GM23338 (cell line): ENCODE measurements at regions not wholly inside any gene's neighbourhood (a gene's known extent, or its start where the extent isn't known, plus 50 kb on each side); places are given as distances from the start of the nearest gene placed in this dataset.
"Not testable (repeated sequence)": the region's sequence is repeated elsewhere in the genome, so short reads cannot be mapped to it uniquely, and the experiment has no call there.

ENCODE experiments used
- ATAC-seq: fragments of 200-7000 bp; cut with Tn5 transposase; 3 replicates; pipeline ENCODE4 v1.9.1; 2020
- DNase-seq: peaks from one replicate; pipeline ENCODE4 v3.0.0-alpha.2; 2015; ENCODE audit warnings: low spot score
- H2AFZ ChIP-seq: fragments of 200-600 bp; sonication (generic); 2 replicates; pipeline ENCODE4 v1.8.0; 2016; ENCODE audit warnings: antibody characterized with exemption, mild to moderate bottlenecking, moderate library complexity
- H3F3A ChIP-seq: fragments of 200-600 bp; sonication (generic); replicated peaks from 2 replicates; pipeline ENCODE4 v1.8.0; 2017; ENCODE audit warnings: antibody characterized with exemption, mixed run types, low read depth
- H3K27ac ChIP-seq: fragments of 200-600 bp; sonication (generic); 2 replicates; pipeline ENCODE4 v1.6.1; 2016; ENCODE audit warnings: low read depth
- H3K27me3 ChIP-seq: fragments of 200-600 bp; sonication (generic); 2 replicates; pipeline ENCODE4 v1.8.0; 2016; ENCODE audit warnings: mild to moderate bottlenecking, mixed run types, moderate library complexity; ENCODE audit not compliant: insufficient read depth
- H3K36me3 ChIP-seq: fragments of 200-600 bp; sonication (generic); 2 replicates; pipeline ENCODE4 v1.8.0; 2016; ENCODE audit warnings: mild to moderate bottlenecking; ENCODE audit not compliant: insufficient read depth
- H3K4me1 ChIP-seq: fragments of 200-600 bp; sonication (generic); 2 replicates; pipeline ENCODE4 v1.8.0; 2016; ENCODE audit warnings: mild to moderate bottlenecking, moderate library complexity; ENCODE audit not compliant: insufficient read depth
- H3K4me2 ChIP-seq: fragments of 200-600 bp; sonication (generic); 2 replicates; pipeline ENCODE4 v1.7.1; 2017; ENCODE audit warnings: mixed run types
- H3K4me3 ChIP-seq: fragments of 200-600 bp; sonication (generic); 2 replicates; pipeline ENCODE4 v1.6.1; 2016; ENCODE audit warnings: mixed run types
- H3K79me2 ChIP-seq: fragments of 200-600 bp; sonication (generic); replicated peaks from 2 replicates; pipeline ENCODE4 v1.8.0; 2017; ENCODE audit warnings: mild to moderate bottlenecking; ENCODE audit not compliant: insufficient read depth
- H3K9me2 ChIP-seq: fragments of 200-600 bp; sonication (generic); 2 replicates; pipeline ENCODE4 v1.8.0; 2017; ENCODE audit not compliant: insufficient read depth
- H4K20me1 ChIP-seq: fragments of 200-600 bp; sonication (generic); replicated peaks from 2 replicates; pipeline ENCODE4 v1.8.0; 2017; ENCODE audit warnings: mild to moderate bottlenecking; ENCODE audit not compliant: insufficient read depth
- H3K27ac Mint-ChIP-seq: 2 replicates; pipeline ENCODE4 v1.8.0; 2020; ENCODE audit warnings: inconsistent platforms, mild to moderate bottlenecking, moderate library complexity, mixed read lengths
- H3K27me3 Mint-ChIP-seq: 3 replicates; pipeline ENCODE4 v1.8.0; 2022; ENCODE audit warnings: low read depth, mild to moderate bottlenecking, moderate library complexity, mixed read lengths, inconsistent platforms; ENCODE audit not compliant: insufficient read depth, poor library complexity
- H3K36me3 Mint-ChIP-seq: 3 replicates; pipeline ENCODE4 v1.8.0; 2021; ENCODE audit warnings: low read depth, mild to moderate bottlenecking, inconsistent platforms, moderate library complexity, mixed read lengths
- H3K4me1 Mint-ChIP-seq: 3 replicates; pipeline ENCODE4 v1.8.0; 2020; ENCODE audit warnings: mild to moderate bottlenecking, inconsistent platforms, mixed read lengths
- H3K4me3 Mint-ChIP-seq: 3 replicates; pipeline ENCODE4 v1.8.0; 2021; ENCODE audit warnings: moderate library complexity, mild to moderate bottlenecking, inconsistent platforms, mixed read lengths
- H3K9me3 Mint-ChIP-seq: 3 replicates; pipeline ENCODE4 v1.8.0; 2020; ENCODE audit warnings: moderate library complexity, mild to moderate bottlenecking, inconsistent platforms, mixed read lengths
- CREB1 ChIP-seq: fragments of 250-450 bp; sonication (Bioruptor Pico); IDR thresholded peaks from 2 replicates; pipeline ENCODE4 v1.5.0; 2020; ENCODE audit warnings: low read depth, mild to moderate bottlenecking, moderate library complexity
- EZH2phosphoT487 ChIP-seq: fragments of 200-600 bp; sonication (generic); IDR thresholded peaks from one replicate; pipeline ENCODE4 v1.8.1; 2018; ENCODE audit warnings: antibody characterized with exemption; ENCODE audit not compliant: unreplicated experiment
- JUNB ChIP-seq: IDR thresholded peaks from one replicate; pipeline ENCODE4 v1.6.1; 2016; ENCODE audit warnings: antibody characterized with exemption; ENCODE audit not compliant: unreplicated experiment
- NANOG ChIP-seq: IDR thresholded peaks from 2 replicates; pipeline ENCODE4 v1.6.1; 2016; ENCODE audit warnings: antibody characterized with exemption, borderline replicate concordance
- ZNF114 ChIP-seq: fragments of 250-450 bp; sonication (Bioruptor Pico); IDR thresholded peaks from 2 replicates; pipeline ENCODE4 v1.5.0; 2020; ENCODE audit warnings: mild to moderate bottlenecking, moderate library complexity
- ZNF331 ChIP-seq: fragments of 250-450 bp; sonication (Bioruptor Pico); IDR thresholded peaks from 2 replicates; pipeline ENCODE4 v1.5.0; 2020; ENCODE audit warnings: low read depth, mild to moderate bottlenecking, moderate library complexity
- TF ChIP-seq, protein P1 (sequence below), 2 experiments: fragments of 200-600 bp in 1 of 2; sonication (generic) in 1 of 2; conservative IDR thresholded peaks; 2 replicates each; pipeline versions ENCODE4 v1.5.1 to v1.6.1; 2016 to 2017; ENCODE audit warnings: antibody characterized with exemption in 2 of 2, low read depth in 2 of 2, mild to moderate bottlenecking in 2 of 2, moderate library complexity in 1 of 2
- TF ChIP-seq, protein P2 (sequence below): IDR thresholded peaks from one replicate; pipeline ENCODE4 v1.6.1; 2018; ENCODE audit warnings: antibody characterized with exemption; ENCODE audit not compliant: unreplicated experiment

DNA sequence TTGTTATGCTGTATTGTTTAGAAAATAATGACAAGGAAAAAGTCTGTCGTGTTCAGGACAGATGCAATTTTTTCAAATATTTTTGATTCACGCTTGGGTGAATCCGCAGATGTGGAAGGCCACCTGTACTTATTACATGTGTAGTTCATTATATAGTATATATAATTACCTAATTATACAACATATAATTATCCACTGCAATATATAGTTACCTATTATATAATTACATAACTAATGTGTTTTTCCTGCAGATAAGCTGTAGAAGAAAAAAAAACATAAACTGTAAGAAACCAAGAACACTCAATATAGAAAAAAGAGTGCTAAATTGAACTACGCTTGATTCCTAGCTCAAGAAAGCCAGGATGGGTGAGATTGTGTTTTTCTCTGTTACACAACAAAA, 93.6 kb upstream of the RANBP3L start:
- no peaks in the 10 kb centered on the region for H3K36me3 Mint-ChIP-seq
- H3K79me2 ChIP-seq: no peaks in the 10 kb centered on the region
- no peaks in the 10 kb centered on the region for H3K36me3 ChIP-seq
- H3K27me3 ChIP-seq: no peaks in the 10 kb centered on the region
- no peak overlapping the region for H3K4me2 ChIP-seq
- H2AFZ ChIP-seq: no peak overlapping the region
- peaks cover 3% of the 10 kb centered on the region for H3K27me3 Mint-ChIP-seq
- H3K27ac Mint-ChIP-seq: no peak overlapping the region
- ATAC-seq (no peak), DNase-seq (no peak)
- TF ChIP-seq ZNF114: no peak
- no peaks in the 10 kb centered on the region for H3K9me2 ChIP-seq
- H3F3A ChIP-seq: no peaks in the 10 kb centered on the region
- H3K4me1 Mint-ChIP-seq: peaks cover 9% of the 10 kb centered on the region
- no peaks in the 10 kb centered on the region for H4K20me1 ChIP-seq
- H3K9me3 Mint-ChIP-seq: no peaks in the 10 kb centered on the region
- no peak overlapping the region for H3K27ac ChIP-seq
- H3K4me1 ChIP-seq: no peaks in the 10 kb centered on the region
- H3K4me3 ChIP-seq: no peak overlapping the region
- H3K4me3 Mint-ChIP-seq: no peak overlapping the region

DNA sequence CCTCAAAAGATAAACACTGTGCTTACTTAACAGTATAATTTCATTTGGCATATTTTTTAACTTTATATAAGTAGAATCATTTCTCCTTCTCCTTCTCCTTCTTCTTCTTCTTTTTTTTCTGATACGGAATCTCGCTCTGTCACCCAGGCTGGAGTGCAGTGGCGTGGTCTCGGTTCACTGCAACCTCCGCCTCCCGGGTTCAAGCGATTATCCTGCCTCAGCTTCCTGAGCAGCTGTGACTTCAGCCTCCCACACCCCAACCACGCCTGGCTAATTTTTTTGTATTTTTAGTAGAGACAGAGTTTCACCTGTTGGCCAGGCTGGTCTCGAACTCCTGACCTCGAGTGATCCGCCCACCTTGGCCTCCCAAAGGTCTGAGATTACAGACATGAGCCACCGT, 94.2 kb upstream of the RANBP3L start:
- not testable (repeated sequence) for H3K27ac Mint-ChIP-seq, H3K27ac ChIP-seq, H3K4me1 Mint-ChIP-seq

DNA sequence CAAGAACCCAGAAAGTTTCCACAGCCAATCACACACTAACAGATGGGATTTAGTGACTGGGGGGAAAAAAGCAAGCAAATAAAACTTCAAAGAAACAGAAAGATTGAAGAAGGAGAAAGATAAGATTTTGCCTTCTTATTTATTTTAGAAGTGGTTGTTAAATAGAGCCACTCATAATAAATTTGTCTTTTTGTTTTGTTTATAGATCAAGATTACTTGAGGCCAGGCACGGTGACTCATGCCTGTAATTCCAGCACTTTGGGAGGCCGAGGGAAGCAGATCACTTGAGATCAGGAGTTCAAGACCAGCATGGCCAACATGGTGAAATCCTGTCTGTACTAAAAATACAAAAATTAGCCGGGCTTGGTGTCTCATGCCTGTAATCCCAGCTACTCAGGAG, 94.9 kb upstream of the RANBP3L start:
- no peak overlapping the region for H3K27ac ChIP-seq
- H3K4me1 ChIP-seq: no peaks in the 10 kb centered on the region
- H3K27me3 ChIP-seq: no peaks in the 10 kb centered on the region
- H3F3A ChIP-seq: no peaks in the 10 kb centered on the region
- ATAC-seq: no peak
- no peak overlapping the region for H3K4me3 Mint-ChIP-seq
- H3K4me3 ChIP-seq: no peak overlapping the region
- no peaks in the 10 kb centered on the region for H3K36me3 Mint-ChIP-seq
- H4K20me1 ChIP-seq: no peaks in the 10 kb centered on the region
- no peaks in the 10 kb centered on the region for H3K79me2 ChIP-seq
- H3K4me1 Mint-ChIP-seq: peaks cover 10% of the 10 kb centered on the region
- no peak overlapping the region for H2AFZ ChIP-seq
- H3K27me3 Mint-ChIP-seq: no peaks in the 10 kb centered on the region
- H3K9me3 Mint-ChIP-seq: no peaks in the 10 kb centered on the region
- H3K27ac Mint-ChIP-seq: no peak overlapping the region
- no peaks in the 10 kb centered on the region for H3K36me3 ChIP-seq
- no peak overlapping the region for H3K4me2 ChIP-seq
- DNase-seq: no peak
- no peaks in the 10 kb centered on the region for H3K9me2 ChIP-seq
- TF ChIP-seq, protein P1, sequence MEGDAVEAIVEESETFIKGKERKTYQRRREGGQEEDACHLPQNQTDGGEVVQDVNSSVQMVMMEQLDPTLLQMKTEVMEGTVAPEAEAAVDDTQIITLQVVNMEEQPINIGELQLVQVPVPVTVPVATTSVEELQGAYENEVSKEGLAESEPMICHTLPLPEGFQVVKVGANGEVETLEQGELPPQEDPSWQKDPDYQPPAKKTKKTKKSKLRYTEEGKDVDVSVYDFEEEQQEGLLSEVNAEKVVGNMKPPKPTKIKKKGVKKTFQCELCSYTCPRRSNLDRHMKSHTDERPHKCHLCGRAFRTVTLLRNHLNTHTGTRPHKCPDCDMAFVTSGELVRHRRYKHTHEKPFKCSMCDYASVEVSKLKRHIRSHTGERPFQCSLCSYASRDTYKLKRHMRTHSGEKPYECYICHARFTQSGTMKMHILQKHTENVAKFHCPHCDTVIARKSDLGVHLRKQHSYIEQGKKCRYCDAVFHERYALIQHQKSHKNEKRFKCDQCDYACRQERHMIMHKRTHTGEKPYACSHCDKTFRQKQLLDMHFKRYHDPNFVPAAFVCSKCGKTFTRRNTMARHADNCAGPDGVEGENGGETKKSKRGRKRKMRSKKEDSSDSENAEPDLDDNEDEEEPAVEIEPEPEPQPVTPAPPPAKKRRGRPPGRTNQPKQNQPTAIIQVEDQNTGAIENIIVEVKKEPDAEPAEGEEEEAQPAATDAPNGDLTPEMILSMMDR (conservative IDR thresholded peaks at IDR 0.05; ENCODE audit: low read depth in 2 of 2): no peak
- TF ChIP-seq CREB1 (CRISPR knock-in tag) (no peak), JUNB (no peak), NANOG (no peak), ZNF114 (no peak), EZH2phosphoT487 (no peak), ZNF331 (no peak)
- TF ChIP-seq, protein P2, sequence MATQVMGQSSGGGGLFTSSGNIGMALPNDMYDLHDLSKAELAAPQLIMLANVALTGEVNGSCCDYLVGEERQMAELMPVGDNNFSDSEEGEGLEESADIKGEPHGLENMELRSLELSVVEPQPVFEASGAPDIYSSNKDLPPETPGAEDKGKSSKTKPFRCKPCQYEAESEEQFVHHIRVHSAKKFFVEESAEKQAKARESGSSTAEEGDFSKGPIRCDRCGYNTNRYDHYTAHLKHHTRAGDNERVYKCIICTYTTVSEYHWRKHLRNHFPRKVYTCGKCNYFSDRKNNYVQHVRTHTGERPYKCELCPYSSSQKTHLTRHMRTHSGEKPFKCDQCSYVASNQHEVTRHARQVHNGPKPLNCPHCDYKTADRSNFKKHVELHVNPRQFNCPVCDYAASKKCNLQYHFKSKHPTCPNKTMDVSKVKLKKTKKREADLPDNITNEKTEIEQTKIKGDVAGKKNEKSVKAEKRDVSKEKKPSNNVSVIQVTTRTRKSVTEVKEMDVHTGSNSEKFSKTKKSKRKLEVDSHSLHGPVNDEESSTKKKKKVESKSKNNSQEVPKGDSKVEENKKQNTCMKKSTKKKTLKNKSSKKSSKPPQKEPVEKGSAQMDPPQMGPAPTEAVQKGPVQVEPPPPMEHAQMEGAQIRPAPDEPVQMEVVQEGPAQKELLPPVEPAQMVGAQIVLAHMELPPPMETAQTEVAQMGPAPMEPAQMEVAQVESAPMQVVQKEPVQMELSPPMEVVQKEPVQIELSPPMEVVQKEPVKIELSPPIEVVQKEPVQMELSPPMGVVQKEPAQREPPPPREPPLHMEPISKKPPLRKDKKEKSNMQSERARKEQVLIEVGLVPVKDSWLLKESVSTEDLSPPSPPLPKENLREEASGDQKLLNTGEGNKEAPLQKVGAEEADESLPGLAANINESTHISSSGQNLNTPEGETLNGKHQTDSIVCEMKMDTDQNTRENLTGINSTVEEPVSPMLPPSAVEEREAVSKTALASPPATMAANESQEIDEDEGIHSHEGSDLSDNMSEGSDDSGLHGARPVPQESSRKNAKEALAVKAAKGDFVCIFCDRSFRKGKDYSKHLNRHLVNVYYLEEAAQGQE: no peak

More for the DNA sequence above, 94.2 kb upstream of the RANBP3L start:
- not testable (repeated sequence) for H3K4me3 Mint-ChIP-seq, H3K79me2 ChIP-seq, ATAC-seq, H3K4me1 ChIP-seq, H3K4me3 ChIP-seq, H3K36me3 ChIP-seq, H3K9me3 Mint-ChIP-seq, H3F3A ChIP-seq, H3K36me3 Mint-ChIP-seq, H3K27me3 ChIP-seq, DNase-seq, H2AFZ ChIP-seq, H4K20me1 ChIP-seq, H3K9me2 ChIP-seq, H3K27me3 Mint-ChIP-seq, H3K4me2 ChIP-seq
